Ovary (tissue), 3 donors: ENCODE measurements at regions not wholly inside any gene's neighbourhood (a gene's known extent, or its start where the extent isn't known, plus 50 kb on each side); places are given as distances from the start of the nearest gene placed in this dataset.

ENCODE experiments used
- EP300 ChIP-seq: sonication (generic); formaldehyde crosslinking; IDR thresholded peaks from one replicate; pipeline ENCODE4 v1.6.1; 2017; ENCODE audit warnings: antibody characterized with exemption
- POLR2A ChIP-seq: fragments of 450-650 bp; IDR thresholded peaks from one replicate; pipeline ENCODE4 v1.6.1; 2017; ENCODE audit warnings: antibody characterized with exemption, mild to moderate bottlenecking, moderate library complexity
- TF ChIP-seq, protein P1 (sequence below), 3 donors: fragments of 450-650 bp in 2 of 3; fragments of 200-600 bp in 1 of 3; IDR thresholded peaks; one replicate each; pipeline versions ENCODE4 v1.5.1 to v1.8.0; 2016 to 2022; ENCODE audit warnings: antibody characterized with exemption in 3 of 3, mild to moderate bottlenecking in 1 of 3
- donor health status: DM: no; HTN: no; CAD: no.

GRCh38 chr16:66162821-66163220, 203.7 kb upstream of the CDH5 start:
- TF ChIP-seq, protein P1, sequence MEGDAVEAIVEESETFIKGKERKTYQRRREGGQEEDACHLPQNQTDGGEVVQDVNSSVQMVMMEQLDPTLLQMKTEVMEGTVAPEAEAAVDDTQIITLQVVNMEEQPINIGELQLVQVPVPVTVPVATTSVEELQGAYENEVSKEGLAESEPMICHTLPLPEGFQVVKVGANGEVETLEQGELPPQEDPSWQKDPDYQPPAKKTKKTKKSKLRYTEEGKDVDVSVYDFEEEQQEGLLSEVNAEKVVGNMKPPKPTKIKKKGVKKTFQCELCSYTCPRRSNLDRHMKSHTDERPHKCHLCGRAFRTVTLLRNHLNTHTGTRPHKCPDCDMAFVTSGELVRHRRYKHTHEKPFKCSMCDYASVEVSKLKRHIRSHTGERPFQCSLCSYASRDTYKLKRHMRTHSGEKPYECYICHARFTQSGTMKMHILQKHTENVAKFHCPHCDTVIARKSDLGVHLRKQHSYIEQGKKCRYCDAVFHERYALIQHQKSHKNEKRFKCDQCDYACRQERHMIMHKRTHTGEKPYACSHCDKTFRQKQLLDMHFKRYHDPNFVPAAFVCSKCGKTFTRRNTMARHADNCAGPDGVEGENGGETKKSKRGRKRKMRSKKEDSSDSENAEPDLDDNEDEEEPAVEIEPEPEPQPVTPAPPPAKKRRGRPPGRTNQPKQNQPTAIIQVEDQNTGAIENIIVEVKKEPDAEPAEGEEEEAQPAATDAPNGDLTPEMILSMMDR (IDR thresholded peaks at IDR 0.05) = no peak
- no peak for TF ChIP-seq EP300
- no peak for TF ChIP-seq POLR2A
